HG03060 (cell line): ENCODE measurements at regions not wholly inside any gene's neighbourhood (a gene's known extent, or its start where the extent isn't known, plus 50 kb on each side); places are given as distances from the start of the nearest gene placed in this dataset.
"Not testable (repeated sequence)": the region's sequence is repeated elsewhere in the genome, so short reads cannot be mapped to it uniquely, and the experiment has no call there.

Source experiments
- ATAC-seq: cut with Tn5 transposase; IDR thresholded peaks from one replicate; pipeline ENCODE4 v1.9.1; 2021; ENCODE audit warnings: low read depth, moderate number of reproducible peaks; ENCODE audit not compliant: unreplicated experiment

DNA sequence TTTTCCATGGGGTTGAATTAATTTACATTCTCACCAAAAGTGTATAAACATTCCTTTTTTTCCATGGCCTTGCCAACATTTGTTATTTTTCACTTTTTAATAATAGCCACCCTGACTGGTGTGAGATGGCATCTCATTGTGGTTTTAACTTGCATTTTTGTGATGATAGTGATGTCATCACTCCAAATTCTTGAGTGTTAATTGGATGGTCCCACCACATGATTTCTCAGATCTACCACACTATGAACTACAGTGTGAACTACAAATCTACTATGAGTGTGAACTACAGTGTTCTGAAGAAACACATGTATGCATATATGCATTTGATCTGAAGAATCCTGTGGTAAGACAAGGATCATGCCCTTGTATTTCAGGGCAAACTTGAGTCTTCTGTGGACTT lies 340.1 kb downstream of the ABCC12 start:
- no peak for ATAC-seq

DNA sequence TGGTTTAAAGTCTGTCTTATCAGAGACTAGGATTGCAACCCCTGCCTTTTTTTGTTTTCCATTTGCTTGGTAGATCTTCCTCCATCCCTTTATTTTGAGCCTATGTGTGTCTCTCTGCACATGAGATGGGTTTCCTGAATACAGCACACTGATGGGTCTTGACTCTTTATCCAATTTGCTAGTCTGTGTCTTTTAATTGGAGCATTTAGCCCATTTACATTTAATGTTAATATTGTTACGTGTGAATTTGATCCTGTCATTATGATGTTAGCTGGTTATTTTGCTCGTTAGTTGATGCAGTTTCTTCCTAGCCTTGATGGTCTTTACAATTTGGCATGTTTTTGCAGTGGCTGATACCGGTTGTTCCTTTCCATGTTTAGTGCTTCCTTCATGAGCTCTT lies 344.0 kb downstream of the ABCC12 start:
- ATAC-seq = not testable (repeated sequence)

DNA sequence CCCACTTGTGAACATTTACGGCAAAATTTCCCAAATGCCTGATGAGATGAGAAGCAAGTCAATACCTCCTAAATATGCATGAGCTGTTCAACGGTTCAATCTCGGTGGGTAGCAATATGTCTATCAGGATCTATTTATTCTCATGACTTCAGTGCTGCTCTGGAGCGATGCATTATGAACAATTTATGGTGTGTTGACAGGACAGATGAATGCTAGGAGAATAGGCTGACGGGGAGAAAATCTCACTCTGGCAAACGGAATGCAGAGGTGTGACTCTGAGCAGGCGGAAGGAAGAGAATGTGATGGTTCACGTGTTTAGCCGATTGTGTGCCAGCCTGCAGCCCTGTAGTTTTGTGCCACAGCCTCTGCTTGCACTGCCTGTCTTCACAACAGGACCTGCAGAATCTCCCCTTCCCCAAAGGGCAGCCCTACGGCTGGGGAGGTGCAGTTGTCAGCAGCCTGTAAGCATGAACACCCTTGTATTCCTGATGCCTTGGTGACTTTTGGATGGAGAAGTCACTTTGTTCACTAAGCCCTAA lies 345.2 kb downstream of the PHKB start:
- ATAC-seq = no peak

DNA sequence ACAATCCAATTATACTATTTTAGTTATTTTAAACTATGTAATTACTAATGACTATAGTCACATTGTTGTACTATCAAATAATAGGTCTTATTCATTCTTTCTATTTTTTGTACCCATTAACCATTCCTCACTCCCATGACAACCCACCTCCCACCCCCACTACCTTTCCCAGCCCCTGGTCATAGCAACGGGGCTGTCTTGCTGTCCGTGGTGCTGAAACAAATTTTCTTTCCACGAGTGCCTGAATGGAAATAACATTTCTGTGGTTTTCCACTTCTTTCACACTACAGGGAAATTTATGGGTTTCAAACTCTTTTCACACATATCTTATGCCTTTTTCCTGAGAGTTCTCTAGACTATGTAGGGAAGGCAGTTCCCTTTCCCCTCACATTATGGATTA lies 326.6 kb downstream of the PHKB start:
- ATAC-seq = no peak

DNA sequence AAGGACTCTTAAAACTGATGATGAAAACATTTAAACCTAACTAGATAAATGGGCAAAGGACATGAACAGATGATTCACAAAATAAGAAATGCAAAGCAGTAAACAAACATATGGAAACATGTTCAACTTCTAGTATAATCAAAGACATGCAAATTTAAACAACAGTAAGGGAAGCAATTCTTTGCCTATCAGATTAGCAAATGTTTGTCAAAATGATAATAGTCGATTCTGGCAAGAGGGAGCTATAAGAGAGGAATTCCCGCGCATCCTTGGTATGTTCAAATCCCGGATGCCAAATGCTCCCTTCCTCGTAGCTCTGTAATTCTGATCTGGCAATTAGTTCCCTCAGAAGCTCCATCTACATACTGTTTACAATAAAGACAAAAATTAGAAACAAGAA lies 320.5 kb downstream of the PHKB start:
- no peak for ATAC-seq

DNA sequence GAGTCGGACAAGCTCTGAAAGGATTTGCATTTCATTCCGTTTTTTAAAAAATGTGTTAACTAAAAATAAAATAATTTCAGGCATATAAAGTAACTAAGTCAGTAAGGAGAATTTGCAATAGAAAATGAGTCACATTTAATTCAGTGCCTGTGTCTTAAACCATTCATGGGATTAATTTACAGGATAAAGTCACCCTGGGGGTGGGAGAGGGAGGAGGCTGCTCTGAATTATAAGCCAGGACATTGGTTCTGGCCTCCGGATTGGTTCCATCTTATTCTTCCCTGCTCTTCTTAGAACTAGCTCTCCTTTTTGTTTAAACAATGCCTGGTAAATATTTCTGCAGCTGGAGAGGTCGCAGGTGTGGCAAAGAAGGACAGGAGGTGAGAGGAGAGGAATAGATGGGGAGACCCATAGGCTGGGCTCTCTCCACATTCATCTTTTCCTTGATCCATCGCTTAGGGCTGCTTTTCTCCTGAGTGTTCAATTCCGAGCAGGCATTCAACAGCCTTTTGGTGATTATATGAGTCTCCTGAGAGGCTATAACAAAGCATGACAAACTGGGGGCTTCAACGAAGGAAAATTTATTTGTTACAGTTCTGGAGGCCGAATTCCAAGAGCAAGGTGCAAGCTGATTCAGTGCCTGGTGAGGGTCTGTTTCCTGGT lies 319.2 kb downstream of the PHKB start:
- ATAC-seq = no peak

DNA sequence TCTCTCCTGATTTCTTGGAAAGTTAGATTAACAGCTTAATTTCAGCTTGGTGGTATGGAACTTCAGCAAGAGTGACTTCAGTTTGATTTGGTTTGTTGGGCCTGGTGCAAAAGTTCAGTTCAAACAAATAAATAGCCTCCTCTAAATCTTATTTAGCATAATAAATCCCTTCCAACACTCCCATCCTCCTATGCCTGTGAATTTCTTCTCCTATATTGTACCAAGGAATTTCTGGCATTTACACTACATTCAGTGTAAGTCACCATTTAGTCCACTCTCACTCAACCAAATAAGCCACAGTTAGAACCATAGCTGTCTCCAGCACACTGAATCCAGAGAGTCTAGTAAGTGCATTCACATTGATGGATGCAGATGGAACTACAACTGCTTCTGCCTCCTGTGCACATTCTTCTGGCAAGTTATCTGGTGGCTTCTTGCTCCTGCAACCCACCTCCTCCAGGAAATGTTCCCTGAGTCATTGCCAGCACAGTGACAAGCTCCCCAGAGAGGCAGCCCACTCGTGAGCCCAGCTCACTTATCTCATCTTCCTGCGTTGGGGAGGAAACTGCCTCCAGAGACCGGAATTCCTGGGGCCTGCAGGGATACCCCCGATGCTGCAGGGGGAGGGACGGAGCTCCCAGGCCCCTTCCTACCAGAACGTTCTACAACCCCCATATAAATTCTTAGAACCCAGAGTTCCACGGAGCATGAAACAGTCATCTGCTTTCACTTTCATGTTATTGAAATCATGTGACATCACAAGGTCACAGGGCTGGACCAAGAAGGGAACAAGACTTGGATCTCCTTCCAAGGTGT lies 318.3 kb downstream of the PHKB start:
- ATAC-seq = no peak

DNA sequence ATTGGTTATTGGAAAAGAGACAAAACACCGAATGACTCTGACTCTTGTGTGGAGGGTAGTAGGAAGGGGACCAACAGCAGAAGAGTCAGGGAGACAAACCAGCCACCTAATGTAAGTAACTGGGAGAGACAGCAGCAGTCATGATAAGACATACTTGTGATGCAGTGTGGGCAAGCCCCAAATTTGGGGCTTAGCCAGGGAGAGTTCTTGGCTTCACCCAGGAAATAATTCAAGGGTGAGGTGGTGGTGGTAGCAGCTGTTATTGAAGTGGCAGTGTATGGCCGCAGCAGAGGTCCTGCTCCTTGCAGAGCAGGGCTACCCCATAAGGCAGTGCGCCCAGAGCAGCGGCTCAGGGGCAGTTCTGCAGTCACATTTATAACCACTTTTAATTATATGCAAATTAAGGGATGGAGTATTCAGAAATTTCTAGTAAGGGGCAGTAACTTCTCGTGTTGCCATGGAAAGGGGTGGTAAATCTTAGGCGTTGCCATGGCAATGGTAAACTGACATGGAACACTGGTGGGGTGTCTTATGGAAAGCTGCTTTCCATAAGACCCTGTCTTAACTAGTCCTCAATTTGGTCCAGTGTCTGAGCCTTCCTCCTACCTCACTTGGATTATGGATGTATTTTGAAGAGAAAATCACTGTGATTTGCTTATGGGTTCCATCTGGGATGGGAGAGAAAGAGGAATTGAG lies 317.1 kb downstream of the PHKB start:
- ATAC-seq = no peak

DNA sequence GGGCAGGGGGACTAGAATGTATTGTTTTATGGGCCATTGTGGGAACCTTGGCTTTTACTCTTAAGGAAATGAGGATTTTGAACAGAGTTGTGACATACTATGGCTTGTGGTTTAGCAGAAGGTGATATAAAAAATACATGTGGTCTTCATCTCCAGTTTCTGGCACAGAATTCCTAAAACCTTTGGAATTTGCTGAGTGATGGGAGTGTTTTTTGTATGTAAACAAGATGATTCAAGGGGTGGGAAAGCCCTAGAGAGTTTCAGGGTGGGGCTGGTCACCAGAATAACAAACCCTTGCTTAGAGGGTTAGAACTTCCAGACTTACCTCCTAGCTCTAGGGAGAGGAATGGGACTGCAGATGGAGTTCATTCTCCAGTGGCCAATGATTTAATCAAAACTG lies 316.1 kb downstream of the PHKB start:
- no peak for ATAC-seq

DNA sequence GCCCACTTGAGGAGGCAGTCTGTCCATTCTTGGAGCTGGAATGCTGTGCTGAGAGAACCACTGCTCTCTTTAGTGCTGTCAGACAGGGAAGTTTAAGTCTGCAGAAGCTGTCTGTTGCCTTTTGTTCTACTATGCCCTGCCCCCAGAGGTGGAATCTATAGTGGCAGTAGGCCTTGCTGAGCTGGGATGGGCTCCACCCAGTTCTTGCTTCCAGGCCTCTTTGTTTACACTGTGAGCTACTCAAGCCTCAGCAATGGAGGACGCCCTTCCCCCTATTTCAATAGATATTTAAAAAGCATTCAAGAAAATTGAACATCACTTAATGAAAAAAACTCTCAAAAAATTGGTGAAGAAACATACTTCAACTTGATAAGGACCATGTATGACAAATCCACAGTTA lies 313.5 kb downstream of the PHKB start:
- ATAC-seq = no peak

DNA sequence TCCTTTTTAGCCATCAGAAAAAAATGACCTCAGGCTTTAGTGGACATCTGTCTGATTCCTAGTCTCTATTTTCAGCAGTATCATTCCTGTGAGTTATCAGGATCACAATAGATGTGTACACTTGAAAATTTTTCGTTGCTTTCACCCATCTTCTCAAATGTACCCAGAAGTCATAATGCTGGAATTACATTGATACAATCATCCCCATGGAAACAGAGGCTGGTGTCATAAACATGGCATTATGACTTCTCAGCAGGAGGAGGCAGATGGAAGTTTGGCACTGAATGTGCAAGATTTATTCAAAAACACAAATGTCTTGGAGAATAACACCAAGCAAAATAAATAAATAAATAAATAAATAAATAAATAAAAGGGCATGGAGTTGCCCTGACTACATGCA lies 292.5 kb downstream of the PHKB start:
- no peak for ATAC-seq
